H1 (cell line): ENCODE measurements at regions not wholly inside any gene's neighbourhood (a gene's known extent, or its start where the extent isn't known, plus 50 kb on each side); places are given as distances from the start of the nearest gene placed in this dataset.

Source experiments
- CTCF ChIA-PET: fragments of 300-600 bp; sonication (Branson Sonifier 250); formaldehyde crosslinking; loops from one replicate; lab custom pipeline; 2021; ENCODE audit not compliant: partially characterized antibody; lab: Charles Lee
- POLR2A ChIA-PET: fragments of 300-600 bp; sonication (Branson Sonifier 250); formaldehyde crosslinking; loops from one replicate; lab custom pipeline; 2021; ENCODE audit warnings: inconsistent platforms; ENCODE audit not compliant: partially characterized antibody; lab: Charles Lee
- DNase-seq, 2 experiments: peaks; one replicate each; pipeline versions ENCODE4 v3.0.0 to v3.0.0-alpha.2; 2010 to 2022; ENCODE audit warnings: low spot score in 2 of 2, low read depth in 1 of 2, mixed read lengths in 1 of 2
- FAIRE-seq: peaks from 2 replicates; lab custom pipeline; 2011; peaks lifted over from hg19 to GRCh38; lab: Jason Lieb, UNC
- H2AFZ ChIP-seq: 2 replicates; pipeline ENCODE4 v1.8.1; 2012; ENCODE audit warnings: low read length, inconsistent platforms
- H2AK5ac ChIP-seq: 2 replicates; pipeline ENCODE4 v1.6.1; 2013; ENCODE audit warnings: low read depth, low read length
- H2BK120ac ChIP-seq: replicated peaks from 2 replicates; pipeline ENCODE3; 2013; ENCODE audit warnings: low read depth, low read length, inconsistent platforms
- H2BK12ac ChIP-seq: 2 replicates; pipeline ENCODE4 v1.6.1; 2013; ENCODE audit warnings: low read depth, low read length
- H2BK15ac ChIP-seq: 2 replicates; pipeline ENCODE4 v1.6.1; 2013; ENCODE audit warnings: low read length
- H2BK20ac ChIP-seq: 2 replicates; pipeline ENCODE4 v1.6.1; 2013; ENCODE audit warnings: low read length
- H2BK5ac ChIP-seq: 2 replicates; pipeline ENCODE4 v1.6.1; 2013; ENCODE audit warnings: low read depth, low read length
- H3K14ac ChIP-seq: 2 replicates; pipeline ENCODE4 v1.6.1; 2013; ENCODE audit warnings: inconsistent platforms; ENCODE audit not compliant: insufficient read length
- H3K18ac ChIP-seq: 2 replicates; pipeline ENCODE4 v1.6.1; 2013; ENCODE audit warnings: low read length; ENCODE audit errors: extremely low read depth
- H3K23ac ChIP-seq: 2 replicates; pipeline ENCODE4 v1.6.1; 2013; ENCODE audit warnings: inconsistent platforms; ENCODE audit not compliant: insufficient read length
- H3K23me2 ChIP-seq: 2 replicates; pipeline ENCODE4 v1.6.1; 2013; ENCODE audit warnings: low read depth, low read length
- H3K27ac ChIP-seq: 2 replicates; pipeline ENCODE4 v1.6.1; 2011; ENCODE audit warnings: low read depth, low read length, inconsistent platforms
- H3K27me3 ChIP-seq, 4 experiments: replicated peaks in 1 of 4; 1 replicate in 1 of 4; 2 replicates in 3 of 4; pipeline versions ENCODE4 v1.6.1 to v1.8.1; 2011 to 2013; ENCODE audit warnings: low read length in 3 of 4, mild to moderate bottlenecking in 3 of 4, inconsistent platforms in 2 of 4, mixed read lengths in 2 of 4, moderate library complexity in 1 of 4; ENCODE audit not compliant: control insufficient read depth in 3 of 4, insufficient read depth in 3 of 4; ENCODE audit errors: extremely low read depth in 1 of 4
- H3K36me3 ChIP-seq, 4 experiments: 2 replicates each; pipeline versions ENCODE4 v1.6.1 to v1.8.1; 2011 to 2013; ENCODE audit warnings: mild to moderate bottlenecking in 4 of 4, low read length in 3 of 4, moderate library complexity in 2 of 4, control low read depth in 1 of 4, inconsistent platforms in 1 of 4; ENCODE audit not compliant: insufficient read depth in 4 of 4, control insufficient read depth in 2 of 4
- H3K4ac ChIP-seq: replicated peaks from 2 replicates; pipeline ENCODE3; 2013; ENCODE audit warnings: low read length, low read depth, mixed read lengths, inconsistent platforms; ENCODE audit not compliant: insufficient read length
- H3K4me1 ChIP-seq, 4 experiments: replicated peaks in 1 of 4; 1 replicate in 1 of 4; 2 replicates in 3 of 4; pipeline versions ENCODE4 v1.6.1 to v1.8.1; 2011 to 2013; ENCODE audit warnings: low read length in 3 of 4, inconsistent platforms in 2 of 4, mixed read lengths in 1 of 4; ENCODE audit not compliant: insufficient read depth in 4 of 4, control insufficient read depth in 3 of 4
- H3K4me2 ChIP-seq, 2 experiments: 2 replicates each; pipeline versions ENCODE4 v1.6.1 to v1.8.1; 2011 to 2013; ENCODE audit warnings: low read depth in 2 of 2, low read length in 2 of 2, control low read depth in 1 of 2, inconsistent platforms in 1 of 2, mild to moderate bottlenecking in 1 of 2; ENCODE audit not compliant: insufficient read depth in 1 of 2
- H3K4me3 ChIP-seq, 4 experiments: fragments of 200-600, 300-600 bp in 1 of 4; sonication (generic), shearing (Covaris generic), sonication (Bioruptor Twin) in 1 of 4; 2 replicates each; pipeline versions ENCODE4 v1.5.1 to v1.8.1; 2011 to 2016; ENCODE audit warnings: low read length in 4 of 4, low read depth in 3 of 4, control low read depth in 2 of 4, inconsistent platforms in 2 of 4, mild to moderate bottlenecking in 2 of 4, mixed read lengths in 1 of 4, moderate library complexity in 1 of 4; ENCODE audit not compliant: insufficient read depth in 2 of 4; ENCODE audit errors: extremely low read depth in 1 of 4
- H3K56ac ChIP-seq: replicated peaks from 2 replicates; pipeline ENCODE3; 2013; ENCODE audit warnings: low read depth, mild to moderate bottlenecking, mixed read lengths, low read length, inconsistent platforms; ENCODE audit not compliant: insufficient read length
- H3K79me1 ChIP-seq: 2 replicates; pipeline ENCODE4 v1.6.1; 2013; ENCODE audit warnings: low read depth, low read length, control low read depth
- H3K79me2 ChIP-seq, 2 experiments: 2 replicates each; pipeline versions ENCODE4 v1.6.1 to v1.8.1; 2012 to 2013; ENCODE audit warnings: low read length in 2 of 2, mild to moderate bottlenecking in 2 of 2, inconsistent platforms in 1 of 2; ENCODE audit not compliant: insufficient read depth in 2 of 2, control insufficient read depth in 1 of 2
- H3K9ac ChIP-seq, 4 experiments: replicated peaks in 1 of 4; 1 replicate in 1 of 4; 2 replicates in 3 of 4; pipeline versions ENCODE4 v1.6.1 to v1.8.1; 2011 to 2013; ENCODE audit warnings: low read depth in 3 of 4, low read length in 3 of 4, control low read depth in 2 of 4, mild to moderate bottlenecking in 2 of 4, moderate library complexity in 2 of 4, inconsistent platforms in 1 of 4; ENCODE audit errors: extremely low read depth in 1 of 4
- H3K9me3 ChIP-seq, 2 experiments: 2 replicates each; pipeline versions ENCODE4 v1.6.1 to v1.8.1; 2012 to 2013; ENCODE audit warnings: mild to moderate bottlenecking in 2 of 2, moderate library complexity in 2 of 2, control low read depth in 1 of 2, inconsistent platforms in 1 of 2, low read depth in 1 of 2, low read length in 1 of 2, mixed read lengths in 1 of 2; ENCODE audit not compliant: insufficient read depth in 2 of 2
- H4K20me1 ChIP-seq, 2 experiments: replicated peaks in 1 of 2; 2 replicates each; pipeline versions ENCODE3 to v1.8.1; 2011 to 2013; ENCODE audit warnings: inconsistent platforms in 2 of 2, low read length in 2 of 2, mild to moderate bottlenecking in 1 of 2; ENCODE audit not compliant: insufficient read depth in 2 of 2, control insufficient read depth in 1 of 2
- H4K5ac ChIP-seq: 2 replicates; pipeline ENCODE4 v1.6.1; 2013; ENCODE audit warnings: low read length, low read depth, mixed read lengths, inconsistent platforms; ENCODE audit not compliant: insufficient read length
- H4K8ac ChIP-seq: 2 replicates; pipeline ENCODE4 v1.8.0; 2013; ENCODE audit warnings: mild to moderate bottlenecking, moderate library complexity, low read length, inconsistent platforms; ENCODE audit not compliant: insufficient read depth; ENCODE audit errors: extremely low read depth
- H4K91ac ChIP-seq: replicated peaks from 2 replicates; pipeline ENCODE3; 2013; ENCODE audit warnings: low read length, mixed read lengths, inconsistent platforms; ENCODE audit not compliant: insufficient read length
- ATF3 ChIP-seq: IDR thresholded peaks from 2 replicates; pipeline ENCODE4 v1.6.1; 2011; ENCODE audit warnings: low read depth, mild to moderate bottlenecking, low read length; ENCODE audit not compliant: insufficient read depth
- CEBPB ChIP-seq: IDR thresholded peaks from 2 replicates; pipeline ENCODE4 v1.6.1; 2012; ENCODE audit warnings: low read depth, low read length
- GTF2F1 ChIP-seq: IDR thresholded peaks from 2 replicates; pipeline ENCODE4 v1.6.1; 2012; ENCODE audit warnings: low read depth, low read length, improper control_type of control experiment, borderline replicate concordance
- JUND ChIP-seq: IDR thresholded peaks from 2 replicates; pipeline ENCODE4 v1.6.1; 2011; ENCODE audit warnings: mild to moderate bottlenecking, improper control_type of control experiment, low read length
- NRF1 ChIP-seq: IDR thresholded peaks from 2 replicates; pipeline ENCODE4 v1.6.1; 2011; ENCODE audit warnings: mild to moderate bottlenecking, low read depth, low read length, improper control_type of control experiment
- POLR2AphosphoS5 ChIP-seq: IDR thresholded peaks from 2 replicates; pipeline ENCODE4 v1.6.1; 2011; ENCODE audit warnings: low read depth, low read length
- RBBP5 ChIP-seq: IDR thresholded peaks from 2 replicates; pipeline ENCODE4 v1.7.1; 2012; ENCODE audit warnings: low read depth, mild to moderate bottlenecking, inconsistent platforms, low read length, moderate library complexity, borderline replicate concordance
- SIRT6 ChIP-seq: IDR thresholded peaks from one replicate; pipeline ENCODE4 v1.7.1; 2012; ENCODE audit warnings: low read length, inconsistent platforms
- SP1 ChIP-seq: IDR thresholded peaks from 2 replicates; pipeline ENCODE4 v1.6.1; 2011; ENCODE audit warnings: low read depth, low read length
- SP4 ChIP-seq: IDR thresholded peaks from 2 replicates; pipeline ENCODE4 v1.6.1; 2012; ENCODE audit warnings: low read length, inconsistent platforms
- TCF12 ChIP-seq: IDR thresholded peaks from 2 replicates; pipeline ENCODE4 v1.6.1; 2011; ENCODE audit warnings: low read depth, mild to moderate bottlenecking, low read length
- WGBS, 2 experiments: shearing (Covaris generic) in 1 of 2; methylation state at CpG; one replicate each; pipeline versions ENCODE4 v1.1.6 to v1.1.7; 2013 to 2015; ENCODE audit warnings: low lambda C conversion rate in 2 of 2, mixed read lengths in 2 of 2, inconsistent platforms in 1 of 2, low coverage in 1 of 2, missing lambda C conversion rate in 1 of 2; ENCODE audit not compliant: insufficient replicate concordance in 2 of 2, insufficient coverage in 1 of 2, insufficient read length in 1 of 2; ENCODE audit errors: extremely low coverage in 1 of 2, missing lambda C conversion rate in 1 of 2; 5-methylcytosine and 5-hydroxymethylcytosine counted together

- no peak overlapping the region for H2AK5ac ChIP-seq
- no peak overlapping the region for H2BK15ac ChIP-seq
- no peak overlapping the region for H3K56ac ChIP-seq
- no peaks in the 10 kb centered on the region for H3K79me1 ChIP-seq
- DNase-seq, result no peak
- no peak overlapping the region for H4K8ac ChIP-seq
- H3K9me3 ChIP-seq, result no peaks in the 10 kb centered on the region
- H3K27me3 ChIP-seq, result no peaks in the 10 kb centered on the region
- 93% methylated on average over 2 of the region's 2 CpGs; no CpG with 5 or more reads in 1 of the 2 experiments for WGBS, 2 experiments
- no peak overlapping the region for H3K18ac ChIP-seq
- TF ChIP-seq TCF12, result no peak
- TF ChIP-seq POLR2AphosphoS5, result no peak
- TF ChIP-seq SP1, result no peak
- no peak for TF ChIP-seq GTF2F1
- no peak for TF ChIP-seq SIRT6
- no peak for TF ChIP-seq CEBPB
- no peak for TF ChIP-seq NRF1
- TF ChIP-seq RBBP5, result no peak
- no peak for TF ChIP-seq ATF3
- TF ChIP-seq SP4, result no peak
- TF ChIP-seq JUND, result no peak
- TF ChIP-seq, all 59 proteins: peak for 0
- H2BK12ac ChIP-seq, result no peak overlapping the region
- no peak overlapping the region for H3K4ac ChIP-seq
- CTCF ChIA-PET, result interaction anchor here (1.0 kb wide), 1 partner anchor 8 kb away, joined by 3 read pairs; no protein-coding TSS in a partner anchor
- no peaks in the 10 kb centered on the region for H3K36me3 ChIP-seq
- H3K4me1 ChIP-seq, result no peaks in the 10 kb centered on the region
- H2BK120ac ChIP-seq, result no peak overlapping the region
- no peaks in the 10 kb centered on the region for H4K20me1 ChIP-seq
- H3K4me3 ChIP-seq, result no peak overlapping the region
- no peaks in the 10 kb centered on the region for H3K23me2 ChIP-seq
- H3K9ac ChIP-seq, result no peak overlapping the region
- H3K23ac ChIP-seq, result no peak overlapping the region
- no peak overlapping the region for H3K27ac ChIP-seq
- H2BK5ac ChIP-seq, result no peak overlapping the region
- FAIRE-seq, result no peak
- H2AFZ ChIP-seq, result no peak overlapping the region
- no peaks in the 10 kb centered on the region for H3K79me2 ChIP-seq
- POLR2A ChIA-PET, result no interaction called here
- no peak overlapping the region for H2BK20ac ChIP-seq
- no peak overlapping the region for H3K14ac ChIP-seq
- H4K5ac ChIP-seq, result no peak overlapping the region
- no peak overlapping the region for H4K91ac ChIP-seq
- no peak overlapping the region for H3K4me2 ChIP-seq
These were observed 319.3 kb downstream of the IL15 start for GRCh38 chr4:141955696-141956095.
